ENCODE measurements at regions not wholly inside any gene's neighbourhood (a gene's known extent, or its start where the extent isn't known, plus 50 kb on each side); places are given as distances from the start of the nearest gene placed in this dataset.
"Not testable (repeated sequence)": the region's sequence is repeated elsewhere in the genome, so short reads cannot be mapped to it uniquely, and the experiment has no call there.

DNA sequence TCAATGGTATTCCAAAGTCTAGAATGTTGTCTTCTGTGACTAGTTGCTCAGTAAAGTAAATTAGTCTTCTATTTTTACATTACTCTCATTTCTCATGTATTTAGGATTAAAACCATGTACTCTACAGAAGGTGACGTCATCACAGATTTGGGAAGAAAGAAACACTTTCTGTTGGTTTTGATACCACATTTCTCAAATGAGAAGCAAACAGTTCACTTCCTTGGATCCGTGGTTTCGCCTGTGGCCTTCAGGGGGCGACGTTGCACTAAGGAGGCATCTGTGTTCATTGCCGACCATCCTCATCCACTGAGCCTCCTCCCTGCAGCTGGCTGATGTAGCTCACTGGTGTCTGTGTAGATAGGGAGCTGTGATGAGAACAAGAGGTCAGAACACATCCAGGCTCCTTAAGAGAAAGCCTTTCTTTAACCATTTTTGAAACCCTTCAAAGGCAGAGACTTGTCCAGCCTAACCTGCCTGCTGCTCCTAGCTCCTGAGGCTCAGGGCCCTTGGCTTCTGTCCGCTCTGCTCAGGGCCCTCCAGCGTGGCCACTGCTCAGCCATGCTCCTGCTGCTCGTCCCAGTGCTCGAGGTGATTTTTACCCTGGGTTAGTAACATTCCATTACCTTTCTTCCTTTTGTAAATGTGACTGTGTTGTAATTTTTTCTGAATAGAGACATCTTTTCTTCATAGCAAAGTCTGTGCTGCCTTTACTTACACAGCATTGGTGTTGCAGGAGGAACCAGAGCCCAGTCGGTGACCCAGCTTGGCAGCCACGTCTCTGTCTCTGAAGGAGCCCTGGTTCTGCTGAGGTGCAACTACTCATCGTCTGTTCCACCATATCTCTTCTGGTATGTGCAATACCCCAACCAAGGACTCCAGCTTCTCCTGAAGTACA is 220.6 kb upstream of the OR4E1 start:
- DNase-seq (ENCODE audit: low read depth), result no peak

DNA sequence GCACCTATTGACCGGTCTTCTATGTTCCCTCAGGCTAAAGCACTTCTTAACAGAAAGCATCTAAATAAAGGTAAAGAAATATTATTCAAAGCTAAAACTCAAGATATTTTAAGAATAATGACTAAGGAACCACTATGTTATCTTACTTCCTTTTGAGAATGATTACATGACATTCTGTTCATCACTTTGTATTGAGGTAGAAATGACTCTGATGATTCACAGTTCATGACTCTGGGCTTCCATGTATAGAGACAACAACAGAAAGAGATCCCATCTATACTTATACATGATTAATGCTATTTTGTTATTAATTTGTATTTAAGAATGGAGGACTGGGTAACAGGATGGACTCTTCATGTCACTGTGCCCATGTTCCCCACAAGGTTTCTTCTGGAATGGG is 218.3 kb upstream of the OR4E1 start:
- no peak for DNase-seq (ENCODE audit: low read depth)

DNA sequence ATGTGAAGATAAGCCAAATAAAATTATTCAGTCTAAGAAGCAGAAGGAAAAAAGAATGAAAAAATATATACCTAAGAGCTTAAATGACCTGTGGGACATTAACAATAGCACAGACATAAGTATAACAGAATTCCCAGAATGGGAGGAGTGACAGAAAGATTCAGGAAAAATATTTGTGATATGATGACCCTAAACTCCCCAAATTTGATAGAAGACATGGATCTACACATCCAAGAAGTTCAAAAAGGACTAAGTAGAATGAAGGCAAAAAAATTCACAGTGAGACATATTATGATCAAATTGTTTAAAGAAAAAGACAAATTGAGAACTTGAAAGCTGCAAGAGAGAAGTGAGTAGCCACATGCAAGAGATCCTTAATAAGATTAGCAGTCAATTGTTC is 211.4 kb upstream of the OR4E1 start:
- DNase-seq (ENCODE audit: low read depth), result no peak

DNA sequence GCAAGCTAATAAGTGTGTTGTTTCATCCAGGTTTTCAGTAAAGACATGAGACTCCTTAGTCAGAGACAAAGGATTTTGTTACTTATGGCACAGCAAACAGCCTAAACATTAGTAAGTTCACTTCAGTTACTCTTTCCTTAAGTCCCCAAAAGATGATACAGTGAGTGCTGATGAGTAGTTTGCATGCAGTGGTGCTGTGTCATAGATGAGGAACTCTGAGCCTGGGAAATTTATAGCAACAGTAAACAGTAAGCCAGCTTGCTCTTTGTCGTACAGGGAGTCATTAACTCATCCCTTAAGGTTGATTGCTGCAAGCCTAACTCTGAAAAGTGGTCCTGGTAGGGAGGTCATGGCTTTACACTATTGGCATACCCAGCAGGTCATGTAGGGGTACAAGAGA is 208.6 kb upstream of the OR4E1 start:
- no peak for DNase-seq (ENCODE audit: low read depth)

DNA sequence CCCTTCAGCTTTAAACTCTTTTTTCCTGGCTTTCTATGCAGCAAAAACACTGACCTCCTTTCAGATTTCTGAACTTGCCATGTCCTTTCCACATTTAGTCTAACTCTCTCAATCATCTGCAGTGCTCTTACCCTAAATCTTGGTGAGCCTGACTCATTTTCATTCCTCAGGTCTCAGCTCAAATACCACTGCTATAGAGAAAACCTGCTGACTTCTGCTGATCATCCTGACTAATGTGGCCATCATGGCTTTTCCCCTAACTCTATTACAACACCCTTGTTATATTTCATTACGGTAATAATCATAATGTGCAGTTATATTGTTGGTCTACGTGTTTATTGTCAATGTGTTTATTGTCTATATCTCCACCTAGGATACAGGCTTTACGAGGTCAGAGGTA is 207.3 kb upstream of the OR4E1 start:
- DNase-seq (ENCODE audit: low read depth), result no peak

DNA sequence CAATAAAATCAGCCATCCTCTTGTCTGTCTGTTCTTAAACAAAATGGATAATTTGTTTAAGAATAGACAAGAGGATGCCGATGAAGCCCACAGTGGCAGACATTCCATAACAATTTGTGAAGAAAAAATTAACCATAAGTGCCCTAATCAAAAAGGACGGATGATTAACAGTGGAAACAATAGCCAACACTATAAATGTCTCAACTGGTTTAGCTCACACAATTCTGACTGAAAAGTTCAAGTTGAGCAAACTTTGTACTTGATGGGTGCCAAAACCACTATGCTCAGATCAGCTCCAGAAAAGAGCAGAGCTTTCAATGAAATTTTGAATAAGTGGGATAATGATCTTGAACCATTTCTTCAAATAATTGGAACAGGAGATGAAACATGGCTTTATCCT is 202.2 kb upstream of the OR4E1 start:
- no peak for DNase-seq (ENCODE audit: low read depth)

DNA sequence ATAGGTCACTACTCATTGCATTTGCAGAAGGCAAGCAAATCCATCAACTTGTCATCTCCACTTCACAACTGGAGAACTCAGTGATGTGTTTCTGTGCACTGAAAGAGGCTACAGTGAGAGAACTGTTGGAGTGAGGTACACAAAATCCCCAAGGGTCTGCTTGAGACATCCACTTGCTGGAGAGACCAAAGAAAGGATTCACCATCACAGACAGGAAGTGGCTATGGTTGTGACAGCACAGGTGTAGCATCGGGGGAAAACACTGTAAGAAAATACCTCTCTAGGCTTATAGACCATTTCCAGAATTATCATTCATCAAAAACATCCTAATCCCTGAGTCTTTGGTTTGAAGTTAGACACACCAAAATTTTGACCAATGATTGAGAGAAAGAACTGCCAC is 201.3 kb upstream of the OR4E1 start:
- DNase-seq (ENCODE audit: low read depth), result no peak

DNA sequence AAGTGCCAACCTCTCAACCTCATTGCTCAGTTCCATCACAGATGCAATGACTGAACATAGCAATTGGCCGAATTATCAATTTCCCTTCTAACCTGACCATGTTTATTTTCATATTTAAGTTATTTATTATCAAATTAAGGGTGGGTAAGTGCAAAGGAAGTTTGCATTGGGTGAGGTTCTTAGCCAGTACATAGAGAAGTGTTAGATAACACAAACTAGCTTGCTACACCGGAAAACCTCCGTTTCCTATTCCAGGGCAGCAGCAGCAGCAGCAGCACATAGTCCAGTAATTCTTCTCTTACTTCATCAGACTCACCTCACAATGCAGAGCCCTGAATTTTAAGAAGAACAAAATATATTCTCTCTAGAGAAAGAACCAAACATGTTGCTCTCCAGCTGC is 200.5 kb upstream of the OR4E1 start:
- DNase-seq (ENCODE audit: low read depth), result no peak

DNA sequence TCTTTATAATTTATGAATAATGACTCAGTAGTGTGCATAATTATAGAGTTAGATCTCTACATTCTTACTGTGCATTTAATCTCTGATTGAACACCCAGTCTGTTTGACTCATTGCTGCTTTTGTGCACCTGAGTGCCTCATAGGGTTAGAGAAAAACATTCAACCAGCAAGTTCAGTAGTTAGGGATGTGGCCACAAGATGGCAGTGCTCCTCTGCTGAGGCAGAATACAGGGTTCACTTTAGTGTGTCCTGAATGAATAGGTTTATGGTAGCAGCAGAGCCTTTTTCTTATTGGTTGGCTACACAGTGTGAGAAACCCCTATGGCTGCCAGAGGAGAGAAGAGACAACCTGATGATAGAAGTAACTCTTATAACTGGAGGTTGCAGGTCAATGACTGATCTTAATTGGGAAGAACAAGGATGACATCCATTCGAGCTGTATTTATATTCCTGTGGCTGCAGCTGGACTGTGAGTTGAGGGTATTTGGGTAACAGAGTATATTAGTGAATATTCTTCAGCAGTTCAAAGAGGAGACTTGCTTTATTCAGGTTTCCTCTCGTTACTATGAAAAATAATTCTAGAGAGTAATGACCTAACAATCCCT is 194.9 kb upstream of the OR4E1 start:
- peak; percentile 51 for DNase-seq (ENCODE audit: low read depth)

DNA sequence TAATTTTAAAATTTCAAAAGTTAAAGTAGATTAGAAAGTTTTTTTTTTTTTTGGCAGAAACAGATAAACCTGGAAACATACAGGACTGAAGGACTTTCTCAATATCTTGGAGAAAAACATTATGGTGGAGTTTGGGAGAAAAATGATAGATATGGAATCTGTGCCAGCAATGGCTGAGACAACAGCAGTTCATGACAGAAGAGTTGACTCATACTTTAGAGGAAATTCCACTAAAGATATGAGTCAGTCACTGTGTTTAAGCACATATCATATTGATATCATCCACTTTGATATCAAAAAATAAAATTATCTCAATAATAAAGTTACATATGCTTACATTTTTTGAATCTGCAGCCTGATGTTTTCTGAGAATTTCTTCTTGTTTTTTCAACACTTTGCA is 193.9 kb upstream of the OR4E1 start:
- no peak for DNase-seq (ENCODE audit: low read depth)

DNA sequence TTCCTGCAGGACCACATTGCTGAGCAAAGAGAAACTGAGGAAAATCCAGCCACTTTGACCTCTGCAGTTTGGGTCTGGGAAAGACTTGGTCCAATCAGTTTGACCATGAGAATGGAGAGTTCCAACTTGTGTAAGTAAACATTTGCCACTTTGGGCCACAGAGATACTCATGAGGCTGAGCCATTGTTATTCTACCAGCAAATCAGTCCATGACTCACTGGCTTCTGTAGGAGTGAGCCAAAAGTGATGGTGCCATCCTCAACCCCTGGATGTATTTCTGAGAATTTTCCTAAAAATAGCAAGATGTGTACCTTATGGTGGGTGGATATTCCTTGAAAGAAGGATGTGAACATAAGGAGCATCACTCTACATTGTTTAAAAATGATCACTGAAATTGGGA is 192.9 kb upstream of the OR4E1 start:
- no peak for DNase-seq (ENCODE audit: low read depth)

DNA sequence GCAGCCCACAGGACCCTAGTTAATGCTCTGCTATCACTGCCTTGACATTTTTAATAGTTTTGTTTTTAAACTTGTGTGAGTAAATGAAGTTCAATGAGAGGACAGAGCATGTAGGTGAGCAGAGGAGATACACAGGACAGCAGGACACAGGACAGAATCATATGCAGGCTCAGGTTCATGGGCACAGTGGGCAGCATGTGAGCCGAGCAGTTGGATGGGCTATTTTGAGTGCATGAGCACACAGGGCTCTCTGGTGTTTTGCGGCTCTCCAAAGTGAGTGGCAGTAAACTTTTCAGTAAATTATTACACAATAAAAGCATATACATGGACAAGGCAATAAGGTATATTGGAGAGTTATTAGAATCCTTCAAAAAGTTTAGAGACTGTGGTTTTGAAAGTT is 189.7 kb upstream of the OR4E1 start:
- no peak for DNase-seq (ENCODE audit: low read depth)

DNA sequence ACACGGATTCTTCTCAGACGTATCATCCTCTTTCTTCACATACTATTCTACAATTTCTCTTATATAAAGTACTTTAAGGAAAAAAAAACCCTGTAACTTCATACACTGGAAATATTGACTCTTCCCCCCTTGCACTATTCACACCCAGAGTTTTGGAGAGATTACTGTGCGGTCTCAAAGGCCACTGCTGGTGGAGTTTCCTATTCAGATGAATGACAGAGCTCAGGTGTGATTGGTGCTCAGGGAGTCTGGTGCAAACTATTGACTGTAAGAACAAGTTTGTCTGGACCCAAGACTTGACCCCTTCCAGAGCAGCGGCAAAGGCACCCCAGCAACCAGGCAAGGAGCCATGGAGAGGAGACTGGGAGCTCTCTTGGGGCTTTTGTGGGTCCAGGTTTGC is 187.5 kb upstream of the OR4E1 start:
- no peak for DNase-seq (ENCODE audit: low read depth)

DNA sequence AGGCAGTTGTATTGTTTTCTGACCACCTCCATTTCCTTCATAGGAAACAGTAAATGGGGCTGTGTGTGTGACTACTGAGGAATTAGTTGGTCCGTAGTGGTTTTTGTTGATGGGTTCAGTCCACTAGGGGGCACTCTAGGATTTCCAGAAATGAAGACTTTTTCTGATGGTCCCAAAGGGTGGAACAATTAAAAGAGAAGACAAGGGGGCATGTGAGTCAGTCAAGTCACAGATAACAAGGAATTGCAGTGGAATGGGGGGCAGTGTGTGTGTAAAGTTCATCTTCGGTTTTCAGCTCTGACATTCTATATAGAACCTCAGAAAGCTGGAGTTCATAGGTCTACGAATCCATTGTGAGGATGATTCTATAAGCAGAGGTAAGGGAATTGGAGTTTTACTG is 186.6 kb upstream of the OR4E1 start:
- no peak for DNase-seq (ENCODE audit: low read depth)

DNA sequence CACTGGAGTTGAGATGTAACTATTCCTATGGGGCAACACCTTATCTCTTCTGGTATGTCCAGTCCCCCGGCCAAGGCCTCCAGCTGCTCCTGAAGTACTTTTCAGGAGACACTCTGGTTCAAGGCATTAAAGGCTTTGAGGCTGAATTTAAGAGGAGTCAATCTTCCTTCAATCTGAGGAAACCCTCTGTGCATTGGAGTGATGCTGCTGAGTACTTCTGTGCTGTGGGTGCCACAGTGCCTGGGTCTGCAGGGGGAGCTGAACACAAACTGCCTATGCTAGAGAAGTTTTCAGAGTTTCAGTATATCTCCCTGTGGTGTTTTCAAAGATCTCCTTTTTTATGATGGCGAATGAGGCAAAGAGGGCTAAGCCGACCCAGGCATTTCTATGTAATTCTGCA is 179.2 kb upstream of the OR4E1 start:
- no peak for DNase-seq (ENCODE audit: low read depth)

DNA sequence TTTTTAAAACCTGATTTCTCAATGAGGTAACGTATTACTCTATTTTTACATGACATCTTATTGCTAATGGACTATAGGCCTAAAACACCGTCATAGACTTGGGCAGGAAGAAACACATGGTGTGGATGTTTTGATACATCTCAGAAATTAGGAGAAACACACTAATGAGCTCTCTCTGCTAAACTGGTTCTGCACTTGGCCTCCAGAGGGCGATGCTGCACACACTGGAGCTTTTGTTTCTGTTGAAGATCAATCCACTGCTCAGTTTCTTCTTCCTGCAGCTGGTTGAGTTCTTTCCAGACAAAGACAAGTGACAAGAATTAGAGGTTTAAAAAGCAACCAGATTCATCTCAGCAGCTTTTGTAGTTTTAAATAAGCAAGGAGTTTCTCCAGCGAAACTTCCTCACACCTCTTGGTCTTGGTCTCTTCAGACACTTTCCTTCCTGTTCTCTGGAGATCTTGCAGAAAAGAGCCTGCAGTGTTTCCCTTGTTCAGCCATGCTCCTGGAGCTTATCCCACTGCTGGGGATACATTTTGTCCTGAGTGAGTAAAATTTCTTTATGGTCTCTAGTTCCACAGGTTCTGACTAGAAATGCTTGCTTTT is 178.5 kb upstream of the OR4E1 start:
- DNase-seq (ENCODE audit: low read depth), result peak; percentile 28

DNA sequence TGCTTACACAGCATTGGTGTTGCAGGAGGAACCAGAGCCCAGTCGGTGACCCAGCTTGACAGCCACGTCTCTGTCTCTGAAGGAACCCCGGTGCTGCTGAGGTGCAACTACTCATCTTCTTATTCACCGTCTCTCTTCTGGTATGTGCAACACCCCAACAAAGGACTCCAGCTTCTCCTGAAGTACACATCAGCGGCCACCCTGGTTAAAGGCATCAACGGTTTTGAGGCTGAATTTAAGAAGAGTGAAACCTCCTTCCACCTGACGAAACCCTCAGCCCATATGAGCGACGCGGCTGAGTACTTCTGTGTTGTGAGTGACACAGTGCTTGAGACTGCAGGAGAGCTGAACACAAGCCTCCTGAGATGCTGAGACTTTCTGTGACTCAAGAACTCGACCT is 173.3 kb upstream of the OR4E1 start:
- DNase-seq (ENCODE audit: low read depth), result not testable (repeated sequence)

DNA sequence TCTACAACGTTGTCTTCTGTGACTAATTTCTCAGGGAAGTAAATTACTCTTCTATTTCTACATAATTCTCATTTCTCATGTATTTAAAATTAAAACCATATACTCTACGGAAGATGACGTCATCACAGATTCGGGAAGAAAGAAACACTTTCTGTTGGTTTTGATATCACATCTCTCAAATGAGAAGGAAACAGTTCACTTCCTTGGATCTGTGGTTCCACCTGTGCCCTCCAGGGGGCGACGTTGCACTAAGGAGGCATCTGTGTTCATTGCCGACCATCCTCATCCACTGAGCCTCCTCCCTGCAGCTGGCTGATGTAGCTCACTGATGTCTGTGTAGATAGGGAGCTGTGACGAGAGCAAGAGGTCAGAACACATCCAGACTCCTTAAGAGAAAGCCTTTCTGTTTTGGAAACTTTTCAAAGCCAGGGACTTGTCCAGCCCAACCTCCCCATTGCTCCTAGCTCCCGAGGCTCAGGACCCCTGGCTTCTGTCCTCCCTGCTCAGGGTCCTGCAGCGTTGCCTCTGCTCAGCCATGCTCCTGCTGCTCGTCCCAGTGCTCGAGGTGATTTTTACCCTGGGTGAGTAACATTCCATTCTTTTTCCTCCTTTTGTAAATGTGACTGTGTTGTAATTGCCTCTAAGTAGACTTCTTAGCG is 172.7 kb upstream of the OR4E1 start:
- DNase-seq (ENCODE audit: low read depth), result peak; percentile 31

DNA sequence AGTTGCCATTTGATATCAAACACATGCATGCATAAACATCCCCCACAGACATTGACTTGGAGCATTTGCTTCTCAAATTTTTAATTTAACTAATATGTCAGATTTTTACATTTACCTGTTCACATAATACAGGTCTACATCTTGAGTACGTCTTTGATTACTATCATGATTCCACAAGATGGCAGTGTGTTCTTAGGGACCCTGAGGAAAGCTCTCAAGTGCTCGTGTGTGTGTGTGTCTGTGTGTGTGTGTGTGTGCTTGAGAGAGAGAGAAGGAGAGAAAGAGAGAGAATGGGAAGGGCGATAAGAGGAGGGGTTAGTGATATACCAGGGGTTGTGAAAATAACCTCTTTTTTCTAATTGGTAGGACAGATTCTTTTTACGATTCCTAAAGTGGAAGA is 167.1 kb upstream of the OR4E1 start:
- DNase-seq (ENCODE audit: low read depth), result no peak

DNA sequence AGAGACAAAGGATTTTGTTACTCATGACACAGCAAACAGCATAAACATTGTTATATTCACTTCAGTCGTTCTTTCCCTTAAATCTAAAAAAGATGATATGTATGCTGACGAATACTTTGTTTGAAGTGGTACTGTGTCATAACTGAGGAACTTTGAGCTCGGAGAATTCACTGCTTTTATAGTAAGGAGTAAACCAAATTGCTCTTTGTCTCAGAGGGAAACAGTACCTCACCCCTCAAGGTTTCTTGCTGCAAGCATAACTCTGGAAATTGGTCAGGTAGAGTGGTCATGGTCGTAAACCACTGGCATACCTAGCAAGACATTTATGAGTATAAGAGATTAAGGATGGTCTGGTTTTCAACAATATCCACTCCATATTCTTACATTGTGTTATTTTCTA is 160.2 kb upstream of the OR4E1 start:
- DNase-seq (ENCODE audit: low read depth), result no peak

DNA sequence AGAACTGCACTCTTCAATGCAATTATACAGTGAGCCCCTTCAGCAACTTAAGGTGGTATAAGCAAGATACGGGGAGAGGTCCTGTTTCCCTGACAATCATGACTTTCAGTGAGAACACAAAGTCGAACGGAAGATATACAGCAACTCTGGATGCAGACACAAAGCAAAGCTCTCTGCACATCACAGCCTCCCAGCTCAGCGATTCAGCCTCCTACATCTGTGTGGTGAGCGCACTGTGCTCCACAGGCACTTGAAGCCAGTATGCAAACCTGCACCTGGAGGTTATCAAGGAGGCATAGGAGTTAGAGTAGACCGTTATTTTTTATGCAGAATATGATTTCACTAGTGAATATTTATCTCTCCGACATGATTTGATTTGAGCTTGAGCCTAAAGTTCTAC is 152.2 kb upstream of the OR4E1 start:
- no peak for DNase-seq (ENCODE audit: low read depth)

DNA sequence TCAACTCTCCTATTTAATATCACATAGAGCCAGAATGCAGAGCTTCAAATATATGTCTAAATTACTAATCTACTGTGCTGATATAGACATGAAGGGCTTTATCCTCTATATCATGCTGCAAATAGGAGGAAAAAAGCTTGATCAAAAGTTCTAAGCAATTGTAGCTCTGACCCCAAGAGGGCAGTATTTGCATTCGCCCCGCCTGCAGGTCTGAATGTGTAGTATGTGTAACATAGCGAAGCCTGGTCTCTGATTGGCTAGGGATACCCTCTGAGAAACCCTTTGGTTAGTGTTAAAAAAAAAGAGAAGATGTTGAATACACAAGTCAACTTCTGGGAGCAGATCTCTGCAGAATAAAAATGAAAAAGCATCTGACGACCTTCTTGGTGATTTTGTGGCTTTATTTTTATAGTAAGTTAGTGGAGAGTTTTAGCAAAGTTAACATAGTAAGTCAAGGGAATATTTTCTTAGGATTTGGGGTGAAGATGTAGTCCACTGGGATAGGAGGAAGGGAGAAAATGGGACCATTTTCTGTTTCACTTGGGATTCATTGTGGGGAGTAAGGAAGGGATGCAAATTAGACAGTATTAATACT is 151.6 kb upstream of the OR4E1 start:
- DNase-seq (ENCODE audit: low read depth), result no peak

DNA sequence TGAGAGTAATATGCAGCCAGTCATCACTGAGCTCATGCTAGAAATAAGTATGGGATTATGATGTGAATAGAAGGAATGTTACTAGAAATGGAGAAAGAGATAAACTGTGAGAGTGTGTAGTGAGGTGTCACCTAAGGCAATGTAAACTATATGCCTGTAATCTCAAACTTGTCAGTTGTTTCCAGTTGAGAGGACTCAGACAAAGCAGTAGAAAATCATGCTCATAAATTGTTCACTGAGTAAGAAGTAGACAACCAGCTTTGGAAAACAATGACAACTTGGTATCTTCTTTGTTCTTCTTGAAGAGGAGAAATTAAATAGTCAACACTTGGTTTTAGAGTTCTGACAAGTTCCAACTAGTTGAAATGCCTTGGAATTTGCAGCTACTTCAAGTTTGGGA is 148.5 kb upstream of the OR4E1 start:
- no peak for DNase-seq (ENCODE audit: low read depth)

All from stimulated activated CD8-positive, alpha-beta memory T cell treated with anti-CD3 and anti-CD28 coated beads, Interleukin-12 subunit alpha, Interleukin-12 subunit beta, amount 100 ng/mL, for 4 hours (primary cell).